Stimulated activated CD8-positive, alpha-beta memory T cell treated with anti-CD3 and anti-CD28 coated beads, Interleukin-7, amount 100 ng/mL, for 4 hours (primary cell): ENCODE measurements at regions not wholly inside any gene's neighbourhood (a gene's known extent, or its start where the extent isn't known, plus 50 kb on each side); places are given as distances from the start of the nearest gene placed in this dataset.

Experiments used
- DNase-seq, 2 donors: peaks; one replicate each; pipeline ENCODE4 v3.0.0-alpha.2; 2020; ENCODE audit warnings: low read depth in 2 of 2

GRCh38 chr6:100268326-100268725 is 196.4 kb downstream of the SIM1 start:
- DNase-seq: no peak

GRCh38 chr6:100267721-100268123 is 197.0 kb downstream of the SIM1 start:
- no peak for DNase-seq

- DNase-seq: no peak
Observed at GRCh38 chr6:100266494-100267401, 198.0 kb downstream of the SIM1 start.

- DNase-seq: no peak
Observed at GRCh38 chr6:100262086-100262485, 202.6 kb downstream of the SIM1 start.

- DNase-seq: no peak
Observed at GRCh38 chr6:100261486-100261885, 203.2 kb downstream of the SIM1 start.

GRCh38 chr6:100260584-100260983 is 204.1 kb downstream of the SIM1 start:
- no peak for DNase-seq

- no peak for DNase-seq
Observed at GRCh38 chr6:100259865-100260264, 204.9 kb downstream of the SIM1 start.

- DNase-seq: no peak
Observed at GRCh38 chr6:100258752-100259151, 206.0 kb downstream of the SIM1 start.

GRCh38 chr6:100257793-100258395 is 206.8 kb downstream of the SIM1 start:
- no peak for DNase-seq

- DNase-seq: no peak
Observed at GRCh38 chr6:100255701-100256100, 209.0 kb downstream of the SIM1 start.

GRCh38 chr6:100247123-100247522 is 217.6 kb downstream of the SIM1 start:
- no peak for DNase-seq

- DNase-seq: no peak
Observed at GRCh38 chr6:100246206-100246605, 218.5 kb downstream of the SIM1 start.

GRCh38 chr6:100240798-100241197 is 223.9 kb downstream of the SIM1 start:
- DNase-seq: no peak

GRCh38 chr6:100237821-100238220 is 226.9 kb downstream of the SIM1 start:
- no peak for DNase-seq

GRCh38 chr6:100236389-100236788 is 228.3 kb downstream of the SIM1 start:
- no peak for DNase-seq

GRCh38 chr6:100235631-100236030 is 229.1 kb downstream of the SIM1 start:
- no peak for DNase-seq

GRCh38 chr6:100234625-100235024 is 230.1 kb downstream of the SIM1 start:
- no peak for DNase-seq

GRCh38 chr6:100232781-100233573 is 231.7 kb downstream of the SIM1 start:
- DNase-seq: no peak

GRCh38 chr6:100230953-100231316 is 233.8 kb downstream of the SIM1 start:
- no peak for DNase-seq

GRCh38 chr6:100230115-100230952 is 234.4 kb downstream of the SIM1 start:
- DNase-seq: no peak

GRCh38 chr6:100229512-100229911 is 235.2 kb downstream of the SIM1 start:
- DNase-seq: no peak
